ENCODE measurements at regions not wholly inside any gene's neighbourhood (a gene's known extent, or its start where the extent isn't known, plus 50 kb on each side); places are given as distances from the start of the nearest gene placed in this dataset.

- Histone ChIP-seq H3K4me1 (ENCODE audit: control insufficient read depth, extremely low read depth, insufficient read depth, low read length) (no peaks in the 10 kb centered on the region), H4K20me1 (ENCODE audit: control insufficient read depth, extremely low read depth, insufficient read depth, low read length) (no peaks in the 10 kb centered on the region), H3K79me2 (ENCODE audit: control insufficient read depth, insufficient read depth, low read length) (no peaks in the 10 kb centered on the region), H3K4me3 (replicated peaks in 1 of 4; ENCODE audit: control extremely low read depth in 1 of 4, insufficient read depth in 1 of 4, low read depth in 3 of 4, low read length in 4 of 4) (no peak overlapping the region), H2AFZ (ENCODE audit: low read length) (no peak overlapping the region), H3K27me3 (ENCODE audit: control insufficient read depth, insufficient read depth, low read length) (no peaks in the 10 kb centered on the region), H3K9me3 (ENCODE audit: control insufficient read depth, insufficient read depth, low read depth, low read length) (no peaks in the 10 kb centered on the region), H3K9ac (ENCODE audit: insufficient read depth, low read length) (no peak overlapping the region), H3K36me3 (ENCODE audit: control insufficient read depth, insufficient read depth, low read length) (no peaks in the 10 kb centered on the region), H3K4me2 (ENCODE audit: extremely low read depth, insufficient read depth, low read length) (no peak overlapping the region), H3K27ac (ENCODE audit: insufficient read depth, low read length) (no peak overlapping the region)
- DNase-seq (ENCODE audit: low read depth in 2 of 2) = no peak
- TF ChIP-seq EZH2 (IDR thresholded peaks at IDR 0.05; ENCODE audit: low read length, missing control alignments) (no peak), CTCF (conservative IDR thresholded peaks at IDR 0.05 in 1 of 2, IDR thresholded peaks at IDR 0.05 in 1 of 2; ENCODE audit: low read depth in 1 of 2, low read length in 2 of 2) (no peak)
Measured at GRCh38 chr15:86028961-86029360, 50.7 kb upstream of the AGBL1 start.
